ENCODE measurements at regions not wholly inside any gene's neighbourhood (a gene's known extent, or its start where the extent isn't known, plus 50 kb on each side); places are given as distances from the start of the nearest gene placed in this dataset.

- Histone ChIP-seq H3K9ac (replicated peaks in 1 of 4; ENCODE audit: extremely low read depth in 1 of 4, low read depth in 3 of 4, low read length in 3 of 4) (no peak overlapping the region), H4K8ac (ENCODE audit: extremely low read depth, insufficient read depth, low read length) (no peak overlapping the region), H2AK5ac (ENCODE audit: low read depth, low read length) (no peak overlapping the region), H2BK20ac (ENCODE audit: low read length) (no peak overlapping the region), H3K4me3 (ENCODE audit: extremely low read depth in 1 of 4, insufficient read depth in 2 of 4, low read depth in 3 of 4, low read length in 4 of 4) (no peak overlapping the region), H3K4ac (replicated peaks; ENCODE audit: insufficient read length, low read depth, low read length) (no peak overlapping the region), H4K91ac (replicated peaks; ENCODE audit: insufficient read length, low read length) (no peak overlapping the region), H2BK15ac (ENCODE audit: low read length) (no peak overlapping the region), H3K27me3 (replicated peaks in 1 of 4; ENCODE audit: control insufficient read depth in 3 of 4, extremely low read depth in 1 of 4, insufficient read depth in 3 of 4, low read length in 3 of 4) (no peaks in the 10 kb centered on the region), H4K5ac (ENCODE audit: insufficient read length, low read depth, low read length) (no peak overlapping the region), H3K4me2 (ENCODE audit: insufficient read depth in 1 of 2, low read depth in 2 of 2, low read length in 2 of 2) (no peak overlapping the region), H3K4me1 (replicated peaks in 1 of 4; ENCODE audit: control insufficient read depth in 3 of 4, insufficient read depth in 4 of 4, low read length in 3 of 4) (no peaks in the 10 kb centered on the region), H3K23me2 (ENCODE audit: low read depth, low read length) (no peaks in the 10 kb centered on the region), H2BK5ac (ENCODE audit: low read depth, low read length) (no peak overlapping the region), H3K36me3 (ENCODE audit: control insufficient read depth in 2 of 4, insufficient read depth in 4 of 4, low read length in 3 of 4) (no peaks in the 10 kb centered on the region), H3K79me1 (ENCODE audit: low read depth, low read length) (no peaks in the 10 kb centered on the region), H3K23ac (ENCODE audit: insufficient read length) (no peak overlapping the region), H3K79me2 (ENCODE audit: control insufficient read depth in 1 of 2, insufficient read depth in 2 of 2, low read length in 2 of 2) (no peaks in the 10 kb centered on the region), H3K56ac (replicated peaks; ENCODE audit: insufficient read length, low read depth, low read length) (no peak overlapping the region), H3K9me3 (ENCODE audit: insufficient read depth in 2 of 2, low read depth in 1 of 2, low read length in 1 of 2) (no peaks in the 10 kb centered on the region), H3K18ac (ENCODE audit: extremely low read depth, low read length) (no peak overlapping the region), H2BK12ac (ENCODE audit: low read depth, low read length) (no peak overlapping the region), H3K14ac (ENCODE audit: insufficient read length) (no peak overlapping the region), H2BK120ac (replicated peaks; ENCODE audit: low read depth, low read length) (no peak overlapping the region), H3K27ac (ENCODE audit: low read depth, low read length) (no peak overlapping the region), H4K20me1 (replicated peaks in 1 of 2; ENCODE audit: control insufficient read depth in 1 of 2, insufficient read depth in 2 of 2, low read length in 2 of 2) (no peaks in the 10 kb centered on the region), H2AFZ (ENCODE audit: low read length) (no peak overlapping the region)
- FAIRE-seq = no peak
- TF ChIP-seq SP2 (IDR thresholded peaks at IDR 0.05; ENCODE audit: low read length) (no peak), CEBPB (IDR thresholded peaks at IDR 0.05; ENCODE audit: low read depth, low read length) (no peak), ATF2 (IDR thresholded peaks at IDR 0.05; ENCODE audit: low read length) (no peak), CBX8 (IDR thresholded peaks at IDR 0.05; ENCODE audit: borderline replicate concordance, low read depth, low read length) (no peak), BCL11A (IDR thresholded peaks at IDR 0.05; ENCODE audit: low read depth in 2 of 2, low read length in 2 of 2) (no peak), TBP (IDR thresholded peaks at IDR 0.05; ENCODE audit: low read depth, low read length) (no peak), ZNF274 (IDR thresholded peaks at IDR 0.05; ENCODE audit: borderline replicate concordance, extremely low read depth, low read length) (no peak), JUND (IDR thresholded peaks at IDR 0.05; ENCODE audit: low read length) (no peak), E2F6 (IDR thresholded peaks at IDR 0.05) (no peak), FOSL1 (IDR thresholded peaks at IDR 0.05; ENCODE audit: insufficient read depth, low read depth, low read length) (no peak), NRF1 (IDR thresholded peaks at IDR 0.05; ENCODE audit: low read depth, low read length) (no peak)
- ChIA-PET CTCF (ENCODE audit: partially characterized antibody) (no interaction called here), POLR2A (ENCODE audit: partially characterized antibody) (no interaction called here)
- no peak for DNase-seq (ENCODE audit: low read depth in 1 of 2, low spot score in 2 of 2)
- 75% methylated on average over 3 of the region's 3 CpGs; no CpG with 5 or more reads in 1 of the 2 experiments for WGBS, 2 experiments (ENCODE audit: extremely low coverage in 1 of 2, insufficient coverage in 1 of 2, insufficient read length in 1 of 2, insufficient replicate concordance in 2 of 2, low coverage in 1 of 2, low lambda C conversion rate in 2 of 2, missing lambda C conversion rate in 1 of 2)
Observed at GRCh38 chr5:155575861-155576260, 562.3 kb downstream of the KIF4B start.

Measured in H1 (cell line).